NCI-H187 (cell line): ENCODE measurements at regions not wholly inside any gene's neighbourhood (a gene's known extent, or its start where the extent isn't known, plus 50 kb on each side); places are given as distances from the start of the nearest gene placed in this dataset.
"Not testable (repeated sequence)": the region's sequence is repeated elsewhere in the genome, so short reads cannot be mapped to it uniquely, and the experiment has no call there.

Experiments
- DNase-seq, 2 experiments: peaks; one replicate each; lab custom pipeline; 2025; lab: John Stamatoyannopoulos, UW

GRCh38 chr16:65356721-65357120 lies 234.9 kb upstream of the CDH11 start:
- not testable (repeated sequence) for DNase-seq

- no peak for DNase-seq
Observed at GRCh38 chr16:65355706-65356105, 233.8 kb upstream of the CDH11 start.

GRCh38 chr16:65353183-65353582 lies 231.3 kb upstream of the CDH11 start:
- DNase-seq = no peak

- DNase-seq = no peak
Observed at GRCh38 chr16:65349626-65350025, 227.8 kb upstream of the CDH11 start.

GRCh38 chr16:65343556-65343955 lies 221.7 kb upstream of the CDH11 start:
- no peak for DNase-seq

GRCh38 chr16:65342231-65342866 lies 220.5 kb upstream of the CDH11 start:
- no peak for DNase-seq

GRCh38 chr16:65339062-65339461 lies 217.2 kb upstream of the CDH11 start:
- DNase-seq = no peak

- no peak for DNase-seq
Observed at GRCh38 chr16:65336160-65336559, 214.3 kb upstream of the CDH11 start.

GRCh38 chr16:65334081-65334480 lies 212.2 kb upstream of the CDH11 start:
- no peak for DNase-seq

GRCh38 chr16:65333283-65333682 lies 211.4 kb upstream of the CDH11 start:
- DNase-seq = no peak

GRCh38 chr16:65327346-65327745 lies 205.5 kb upstream of the CDH11 start:
- no peak for DNase-seq

- no peak for DNase-seq
Observed at GRCh38 chr16:65323655-65324237, 201.9 kb upstream of the CDH11 start.

GRCh38 chr16:65319621-65320231 lies 197.9 kb upstream of the CDH11 start:
- DNase-seq = no peak

- no peak for DNase-seq
Observed at GRCh38 chr16:65318590-65319257, 196.9 kb upstream of the CDH11 start.

GRCh38 chr16:65318138-65318537 lies 196.3 kb upstream of the CDH11 start:
- no peak for DNase-seq

- no peak for DNase-seq
Observed at GRCh38 chr16:65316808-65317207, 194.9 kb upstream of the CDH11 start.

- DNase-seq = no peak
Observed at GRCh38 chr16:65315081-65315780, 193.4 kb upstream of the CDH11 start.

GRCh38 chr16:65314627-65315008 lies 192.8 kb upstream of the CDH11 start:
- DNase-seq = no peak

GRCh38 chr16:65313936-65314626 lies 192.2 kb upstream of the CDH11 start:
- no peak for DNase-seq

- no peak for DNase-seq
Observed at GRCh38 chr16:65312795-65313194, 190.9 kb upstream of the CDH11 start.

GRCh38 chr16:65312071-65312470 lies 190.2 kb upstream of the CDH11 start:
- no peak for DNase-seq

- DNase-seq = not testable (repeated sequence)
Observed at GRCh38 chr16:65310491-65310890, 188.6 kb upstream of the CDH11 start.
